Keratinocyte (primary cell): ENCODE measurements at regions not wholly inside any gene's neighbourhood (a gene's known extent, or its start where the extent isn't known, plus 50 kb on each side); places are given as distances from the start of the nearest gene placed in this dataset.

Experiments used
- DNase-seq: peaks from one replicate; pipeline ENCODE4 v3.0.0-alpha.2; 2011; ENCODE audit warnings: low read depth, missing footprints, low spot score
- FAIRE-seq: peaks from 2 replicates; lab custom pipeline; 2011; peaks lifted over from hg19 to GRCh38; lab: Jason Lieb, UNC
- H2AFZ ChIP-seq: 2 replicates; pipeline ENCODE4 v1.6.0; 2012; ENCODE audit warnings: low read length, control low read depth, inconsistent platforms; ENCODE audit not compliant: control insufficient read depth
- H3K27ac ChIP-seq: 2 replicates; pipeline ENCODE4 v1.5.1; 2011; ENCODE audit warnings: low read length; ENCODE audit not compliant: control insufficient read depth, insufficient read depth
- H3K27me3 ChIP-seq: 3 replicates; pipeline ENCODE4 v1.6.0; 2011; ENCODE audit warnings: low read length; ENCODE audit not compliant: control insufficient read depth, insufficient read depth; ENCODE audit errors: extremely low read depth
- H3K36me3 ChIP-seq, 2 experiments: 2 replicates in 1 of 2; 3 replicates in 1 of 2; pipeline ENCODE4 v1.5.1; 2011; ENCODE audit warnings: low read length in 2 of 2, mild to moderate bottlenecking in 1 of 2; ENCODE audit not compliant: control insufficient read depth in 2 of 2, insufficient read depth in 2 of 2; ENCODE audit errors: extremely low read depth in 1 of 2
- H3K4me1 ChIP-seq: 3 replicates; pipeline ENCODE4 v1.5.1; 2011; ENCODE audit warnings: low read length; ENCODE audit not compliant: control insufficient read depth, insufficient read depth; ENCODE audit errors: extremely low read depth
- H3K4me2 ChIP-seq: 3 replicates; pipeline ENCODE4 v1.6.0; 2011; ENCODE audit warnings: low read depth, low read length; ENCODE audit not compliant: control insufficient read depth, insufficient read depth; ENCODE audit errors: extremely low read depth
- H3K4me3 ChIP-seq, 3 experiments: fragments of 200-600 bp in 1 of 3; sonication (generic) in 1 of 3; 2 replicates in 2 of 3; 3 replicates in 1 of 3; pipeline ENCODE4 v1.5.1; 2011 to 2016; ENCODE audit warnings: low read length in 3 of 3, mild to moderate bottlenecking in 3 of 3, control low read depth in 2 of 3, inconsistent platforms in 1 of 3, low read depth in 1 of 3, mixed read lengths in 1 of 3, mixed run types in 1 of 3, moderate library complexity in 1 of 3; ENCODE audit not compliant: control insufficient read depth in 2 of 3, insufficient read depth in 2 of 3; ENCODE audit errors: extremely low read depth in 1 of 3
- H3K79me2 ChIP-seq: 2 replicates; pipeline ENCODE4 v1.6.0; 2012; ENCODE audit warnings: low read length; ENCODE audit not compliant: control insufficient read depth, insufficient read depth
- H3K9ac ChIP-seq: 3 replicates; pipeline ENCODE4 v1.6.0; 2011; ENCODE audit warnings: low read length; ENCODE audit not compliant: control insufficient read depth, insufficient read depth; ENCODE audit errors: extremely low read depth
- H3K9me1 ChIP-seq: 3 replicates; pipeline ENCODE4 v1.6.0; 2011; ENCODE audit warnings: low read length; ENCODE audit not compliant: control insufficient read depth, insufficient read depth; ENCODE audit errors: extremely low read depth
- H3K9me3 ChIP-seq: 2 replicates; pipeline ENCODE4 v1.5.1; 2012; ENCODE audit warnings: low read depth, low read length; ENCODE audit not compliant: control insufficient read depth
- H4K20me1 ChIP-seq: 3 replicates; pipeline ENCODE4 v1.6.0; 2011; ENCODE audit warnings: low read length; ENCODE audit not compliant: control insufficient read depth, insufficient read depth; ENCODE audit errors: extremely low read depth
- EZH2 ChIP-seq: IDR thresholded peaks from one replicate; pipeline ENCODE4 v1.6.1; 2012; ENCODE audit warnings: inconsistent platforms, mild to moderate bottlenecking, low read length, moderate library complexity
- dilution Hi-C: fragments of 300-500 bp; cut with MboI; formaldehyde crosslinking; loops from one replicate; pipeline ENCODE4 v1.7.0; 2020; ENCODE audit warnings: low sequenced_read_pairs; ENCODE audit not compliant: extremely low pct_ligation_motif_present
- TF ChIP-seq, protein P1 (sequence below), 3 experiments: IDR thresholded peaks in 1 of 3; conservative IDR thresholded peaks in 1 of 3; optimal IDR thresholded peaks in 1 of 3; 2 replicates in 2 of 3; 3 replicates in 1 of 3; pipeline versions ENCODE3 to v1.5.1; 2011; ENCODE audit warnings: low read length in 3 of 3, mild to moderate bottlenecking in 3 of 3, moderate library complexity in 2 of 3, control low read depth in 1 of 3, inconsistent platforms in 1 of 3; ENCODE audit not compliant: insufficient read depth in 2 of 3; ENCODE audit errors: extremely low read depth in 1 of 3

DNA sequence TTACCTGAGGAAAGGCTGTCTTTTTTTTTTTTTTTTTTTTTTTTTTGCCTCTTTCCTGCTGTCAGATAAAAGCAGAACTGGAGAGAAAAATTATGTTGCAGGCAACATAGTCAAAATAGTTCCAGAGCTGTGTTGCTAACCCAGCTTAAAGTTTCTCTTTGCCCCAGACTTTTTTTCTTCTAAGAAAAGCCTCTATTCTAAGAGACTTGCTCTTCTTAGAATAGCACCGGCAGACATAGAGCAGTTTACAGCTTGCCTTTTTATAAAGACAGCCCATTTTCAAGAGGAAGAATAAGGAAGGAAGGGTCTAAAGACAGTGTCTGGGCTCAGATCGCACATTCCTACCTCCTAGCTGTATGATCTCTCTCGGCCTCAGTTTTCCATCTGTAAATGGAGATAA lies 88.7 kb downstream of the TENT5C start:
- H2AFZ ChIP-seq = no peak overlapping the region
- DNase-seq (no peak), FAIRE-seq (no peak)
- TF ChIP-seq, protein P1, sequence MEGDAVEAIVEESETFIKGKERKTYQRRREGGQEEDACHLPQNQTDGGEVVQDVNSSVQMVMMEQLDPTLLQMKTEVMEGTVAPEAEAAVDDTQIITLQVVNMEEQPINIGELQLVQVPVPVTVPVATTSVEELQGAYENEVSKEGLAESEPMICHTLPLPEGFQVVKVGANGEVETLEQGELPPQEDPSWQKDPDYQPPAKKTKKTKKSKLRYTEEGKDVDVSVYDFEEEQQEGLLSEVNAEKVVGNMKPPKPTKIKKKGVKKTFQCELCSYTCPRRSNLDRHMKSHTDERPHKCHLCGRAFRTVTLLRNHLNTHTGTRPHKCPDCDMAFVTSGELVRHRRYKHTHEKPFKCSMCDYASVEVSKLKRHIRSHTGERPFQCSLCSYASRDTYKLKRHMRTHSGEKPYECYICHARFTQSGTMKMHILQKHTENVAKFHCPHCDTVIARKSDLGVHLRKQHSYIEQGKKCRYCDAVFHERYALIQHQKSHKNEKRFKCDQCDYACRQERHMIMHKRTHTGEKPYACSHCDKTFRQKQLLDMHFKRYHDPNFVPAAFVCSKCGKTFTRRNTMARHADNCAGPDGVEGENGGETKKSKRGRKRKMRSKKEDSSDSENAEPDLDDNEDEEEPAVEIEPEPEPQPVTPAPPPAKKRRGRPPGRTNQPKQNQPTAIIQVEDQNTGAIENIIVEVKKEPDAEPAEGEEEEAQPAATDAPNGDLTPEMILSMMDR (optimal IDR thresholded peaks at IDR 0.05 in 1 of 3, IDR thresholded peaks at IDR 0.05 in 1 of 3, conservative IDR thresholded peaks at IDR 0.05 in 1 of 3; ENCODE audit: extremely low read depth in 1 of 3, insufficient read depth in 2 of 3, low read length in 3 of 3) = no peak
- no peak for TF ChIP-seq EZH2
- H3K36me3 ChIP-seq = no peaks in the 10 kb centered on the region
- peaks cover 3% of the 10 kb centered on the region for H3K27me3 ChIP-seq
- no peaks in the 10 kb centered on the region for H3K9me1 ChIP-seq
- no peak overlapping the region for H3K9ac ChIP-seq
- H3K9me3 ChIP-seq = no peaks in the 10 kb centered on the region
- H3K4me2 ChIP-seq = no peak overlapping the region
- dilution Hi-C loops = no loop called here
- H3K79me2 ChIP-seq = no peaks in the 10 kb centered on the region
- H3K4me3 ChIP-seq = no peak overlapping the region
- H3K27ac ChIP-seq = no peak overlapping the region
- H3K4me1 ChIP-seq = no peaks in the 10 kb centered on the region
- no peaks in the 10 kb centered on the region for H4K20me1 ChIP-seq

DNA sequence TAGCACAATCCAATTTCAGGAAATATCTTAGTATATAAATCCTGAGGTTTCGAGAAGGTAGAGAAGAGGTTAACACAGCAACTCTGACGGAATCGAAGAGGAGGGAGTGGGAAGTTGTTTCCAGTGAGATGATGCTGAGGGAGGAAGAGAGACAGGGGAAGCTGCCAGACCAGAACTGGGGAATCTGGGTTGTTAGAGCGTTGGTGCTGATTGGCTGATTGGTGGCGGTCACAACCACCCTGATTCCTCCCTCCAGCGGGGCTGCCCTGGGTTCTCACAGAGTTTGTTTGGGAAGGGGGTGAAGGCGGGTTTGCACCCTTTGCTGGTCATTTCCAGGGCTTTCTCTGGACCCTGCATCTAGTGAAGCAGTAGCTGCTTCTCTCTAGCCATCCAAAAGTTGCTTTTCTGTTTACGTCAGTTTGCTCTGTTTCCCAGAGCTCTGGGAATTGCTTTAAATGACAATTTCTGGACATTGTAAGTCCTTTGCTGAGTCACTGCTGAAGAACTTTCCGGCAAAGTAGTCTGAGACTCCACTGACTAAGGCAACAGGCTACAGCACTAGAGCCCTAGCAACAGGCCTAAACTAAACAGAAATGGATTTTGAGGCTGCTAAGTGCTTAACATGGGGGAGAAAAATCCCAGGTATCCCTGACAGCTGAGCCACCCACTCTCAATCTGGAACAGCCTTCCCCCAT lies 90.1 kb downstream of the TENT5C start:
- Histone ChIP-seq H3K36me3 (no peaks in the 10 kb centered on the region), H3K4me3 (no peak overlapping the region), H2AFZ (no peak overlapping the region), H3K27me3 (peaks cover 2% of the 10 kb centered on the region), H4K20me1 (no peaks in the 10 kb centered on the region), H3K4me2 (no peak overlapping the region), H3K9me3 (no peaks in the 10 kb centered on the region), H3K9me1 (no peaks in the 10 kb centered on the region), H3K27ac (no peak overlapping the region), H3K79me2 (no peaks in the 10 kb centered on the region), H3K4me1 (no peaks in the 10 kb centered on the region), H3K9ac (no peak overlapping the region)
- dilution Hi-C loops = no loop called here
- FAIRE-seq (no peak), DNase-seq (no peak)
- TF ChIP-seq, protein P1 (optimal IDR thresholded peaks at IDR 0.05 in 1 of 3, IDR thresholded peaks at IDR 0.05 in 1 of 3, conservative IDR thresholded peaks at IDR 0.05 in 1 of 3; ENCODE audit: extremely low read depth in 1 of 3, insufficient read depth in 2 of 3, low read length in 3 of 3) = no peak
- no peak for TF ChIP-seq EZH2
